GM23248 (cell line): ENCODE measurements at regions not wholly inside any gene's neighbourhood (a gene's known extent, or its start where the extent isn't known, plus 50 kb on each side); places are given as distances from the start of the nearest gene placed in this dataset.

ENCODE experiments used
- EZH2 ChIP-seq: fragments of 200-600 bp; sonication (generic); IDR thresholded peaks from 2 replicates; pipeline ENCODE4 v1.6.1; 2018; ENCODE audit warnings: antibody characterized with exemption, mild to moderate bottlenecking; ENCODE audit not compliant: insufficient read depth, poor library complexity, severe bottlenecking
- EZH2phosphoT487 ChIP-seq: fragments of 200-600 bp; sonication (generic); IDR thresholded peaks from 2 replicates; pipeline ENCODE4 v1.6.1; 2018; ENCODE audit warnings: antibody characterized with exemption, moderate library complexity, mild to moderate bottlenecking, low read depth; ENCODE audit not compliant: insufficient read depth

DNA sequence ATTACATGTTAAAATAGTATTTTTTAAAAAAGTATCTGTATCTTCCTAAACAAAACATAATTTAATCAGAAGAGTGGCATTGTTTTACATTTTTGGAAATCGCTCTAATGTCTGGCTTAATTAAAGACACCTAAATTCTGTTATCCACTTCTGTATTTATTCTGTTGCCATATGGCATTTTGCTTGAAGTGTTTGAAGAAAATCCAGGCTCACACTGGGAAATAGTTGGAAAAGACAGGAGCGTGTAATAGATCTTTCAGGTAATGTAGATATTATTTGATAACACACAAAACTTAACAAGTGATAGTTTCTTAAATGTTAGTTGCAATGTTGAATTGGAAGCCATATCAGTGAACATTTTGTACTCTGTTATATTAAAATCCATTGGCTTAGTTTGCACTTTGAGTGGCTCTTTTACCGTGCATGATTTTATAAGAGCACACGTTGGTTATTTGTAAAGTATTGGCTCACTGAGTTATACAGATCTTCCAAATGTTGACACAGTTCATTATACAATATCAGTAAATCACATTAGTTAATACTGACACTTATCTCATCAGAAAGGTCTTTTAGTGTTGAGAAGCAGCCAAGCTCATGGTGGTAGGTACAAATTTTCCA is 128.4 kb upstream of the NPVF start:
- TF ChIP-seq EZH2 (no peak), EZH2phosphoT487 (no peak)
